ENCODE measurements at regions not wholly inside any gene's neighbourhood (a gene's known extent, or its start where the extent isn't known, plus 50 kb on each side); places are given as distances from the start of the nearest gene placed in this dataset.
"Not testable (repeated sequence)": the region's sequence is repeated elsewhere in the genome, so short reads cannot be mapped to it uniquely, and the experiment has no call there.

- TF ChIP-seq POLR2AphosphoS5 (IDR thresholded peaks at IDR 0.05; ENCODE audit: borderline replicate concordance, low read depth, low read length) (no peak), EZH2 (IDR thresholded peaks at IDR 0.05) (no peak), FOXP2 (optimal IDR thresholded peaks at IDR 0.05; ENCODE audit: control extremely low read depth, extremely low read length, insufficient read depth) (no peak)
- no peaks in the 10 kb centered on the region for H3K36me3 ChIP-seq (ENCODE audit: insufficient read depth, low read length)
- no peak for DNase-seq (ENCODE audit: low read depth, low spot score)
- no peaks in the 10 kb centered on the region for H3K9me3 ChIP-seq (ENCODE audit: low read depth, low read length)
- H3K27ac ChIP-seq, result no peak overlapping the region
- no peak overlapping the region for H3K9ac ChIP-seq (ENCODE audit: insufficient read length)
- no peak overlapping the region for H3K4me3 ChIP-seq
Observed at GRCh38 chr7:132023466-132023865, 467.0 kb upstream of the PODXL start.

GRCh38 chr7:132022188-132022587, 465.8 kb upstream of the PODXL start:
- DNase-seq (ENCODE audit: low read depth, low spot score), result no peak
- Histone ChIP-seq H3K9ac (ENCODE audit: insufficient read length) (no peak overlapping the region), H3K36me3 (ENCODE audit: insufficient read depth, low read length) (no peaks in the 10 kb centered on the region), H3K9me3 (ENCODE audit: low read depth, low read length) (no peaks in the 10 kb centered on the region), H3K4me3 (no peak overlapping the region), H3K27ac (no peak overlapping the region)
- TF ChIP-seq EZH2 (IDR thresholded peaks at IDR 0.05) (no peak), POLR2AphosphoS5 (IDR thresholded peaks at IDR 0.05; ENCODE audit: borderline replicate concordance, low read depth, low read length) (no peak), FOXP2 (optimal IDR thresholded peaks at IDR 0.05; ENCODE audit: control extremely low read depth, extremely low read length, insufficient read depth) (no peak)

- Histone ChIP-seq H3K9ac (ENCODE audit: insufficient read length) (no peak overlapping the region), H3K9me3 (ENCODE audit: low read depth, low read length) (no peaks in the 10 kb centered on the region), H3K27ac (no peak overlapping the region), H3K36me3 (ENCODE audit: insufficient read depth, low read length) (no peaks in the 10 kb centered on the region), H3K4me3 (no peak overlapping the region)
- TF ChIP-seq FOXP2 (optimal IDR thresholded peaks at IDR 0.05; ENCODE audit: control extremely low read depth, extremely low read length, insufficient read depth), result no peak
- TF ChIP-seq POLR2AphosphoS5 (IDR thresholded peaks at IDR 0.05; ENCODE audit: borderline replicate concordance, low read depth, low read length), result no peak
- no peak for TF ChIP-seq EZH2 (IDR thresholded peaks at IDR 0.05)
- no peak for DNase-seq (ENCODE audit: low read depth, low spot score)
Observed at GRCh38 chr7:132019703-132020102, 463.3 kb upstream of the PODXL start.

GRCh38 chr7:132009778-132010177, 453.4 kb upstream of the PODXL start:
- Histone ChIP-seq H3K9me3 (ENCODE audit: low read depth, low read length) (no peaks in the 10 kb centered on the region), H3K27ac (no peak overlapping the region), H3K36me3 (ENCODE audit: insufficient read depth, low read length) (no peaks in the 10 kb centered on the region), H3K9ac (ENCODE audit: insufficient read length) (no peak overlapping the region), H3K4me3 (no peak overlapping the region)
- DNase-seq (ENCODE audit: low read depth, low spot score), result no peak
- TF ChIP-seq EZH2 (IDR thresholded peaks at IDR 0.05) (no peak), POLR2AphosphoS5 (IDR thresholded peaks at IDR 0.05; ENCODE audit: borderline replicate concordance, low read depth, low read length) (no peak), FOXP2 (optimal IDR thresholded peaks at IDR 0.05; ENCODE audit: control extremely low read depth, extremely low read length, insufficient read depth) (no peak)

GRCh38 chr7:132004529-132004928, 448.1 kb upstream of the PODXL start:
- no peak for DNase-seq (ENCODE audit: low read depth, low spot score)
- Histone ChIP-seq H3K9ac (ENCODE audit: insufficient read length) (no peak overlapping the region), H3K9me3 (ENCODE audit: low read depth, low read length) (no peaks in the 10 kb centered on the region), H3K4me3 (no peak overlapping the region), H3K27ac (no peak overlapping the region), H3K36me3 (ENCODE audit: insufficient read depth, low read length) (no peaks in the 10 kb centered on the region)
- no peak for TF ChIP-seq POLR2AphosphoS5 (IDR thresholded peaks at IDR 0.05; ENCODE audit: borderline replicate concordance, low read depth, low read length)
- no peak for TF ChIP-seq FOXP2 (optimal IDR thresholded peaks at IDR 0.05; ENCODE audit: control extremely low read depth, extremely low read length, insufficient read depth)
- TF ChIP-seq EZH2 (IDR thresholded peaks at IDR 0.05), result no peak

GRCh38 chr7:132002343-132002968, 446.0 kb upstream of the PODXL start:
- Histone ChIP-seq H3K9me3 (ENCODE audit: low read depth, low read length) (no peaks in the 10 kb centered on the region), H3K4me3 (no peak overlapping the region), H3K9ac (ENCODE audit: insufficient read length) (no peak overlapping the region), H3K36me3 (ENCODE audit: insufficient read depth, low read length) (no peaks in the 10 kb centered on the region), H3K27ac (no peak overlapping the region)
- DNase-seq (ENCODE audit: low read depth, low spot score), result no peak
- TF ChIP-seq FOXP2 (optimal IDR thresholded peaks at IDR 0.05; ENCODE audit: control extremely low read depth, extremely low read length, insufficient read depth) (no peak), POLR2AphosphoS5 (IDR thresholded peaks at IDR 0.05; ENCODE audit: borderline replicate concordance, low read depth, low read length) (no peak), EZH2 (IDR thresholded peaks at IDR 0.05) (no peak)

- Histone ChIP-seq H3K27ac (no peak overlapping the region), H3K9me3 (ENCODE audit: low read depth, low read length) (no peaks in the 10 kb centered on the region), H3K36me3 (ENCODE audit: insufficient read depth, low read length) (no peaks in the 10 kb centered on the region), H3K4me3 (no peak overlapping the region), H3K9ac (ENCODE audit: insufficient read length) (no peak overlapping the region)
- TF ChIP-seq EZH2 (IDR thresholded peaks at IDR 0.05) (no peak), FOXP2 (optimal IDR thresholded peaks at IDR 0.05; ENCODE audit: control extremely low read depth, extremely low read length, insufficient read depth) (no peak), POLR2AphosphoS5 (IDR thresholded peaks at IDR 0.05; ENCODE audit: borderline replicate concordance, low read depth, low read length) (no peak)
- no peak for DNase-seq (ENCODE audit: low read depth, low spot score)
Observed at GRCh38 chr7:132001146-132001545, 444.7 kb upstream of the PODXL start.

- DNase-seq (ENCODE audit: low read depth, low spot score), result no peak
- Histone ChIP-seq H3K9me3 (ENCODE audit: low read depth, low read length) (no peaks in the 10 kb centered on the region), H3K36me3 (ENCODE audit: insufficient read depth, low read length) (no peaks in the 10 kb centered on the region), H3K9ac (ENCODE audit: insufficient read length) (no peak overlapping the region), H3K4me3 (no peak overlapping the region), H3K27ac (no peak overlapping the region)
- no peak for TF ChIP-seq FOXP2 (optimal IDR thresholded peaks at IDR 0.05; ENCODE audit: control extremely low read depth, extremely low read length, insufficient read depth)
- TF ChIP-seq POLR2AphosphoS5 (IDR thresholded peaks at IDR 0.05; ENCODE audit: borderline replicate concordance, low read depth, low read length), result no peak
- no peak for TF ChIP-seq EZH2 (IDR thresholded peaks at IDR 0.05)
Observed at GRCh38 chr7:131999193-131999592, 442.8 kb upstream of the PODXL start.

GRCh38 chr7:131995324-131995723, 438.9 kb upstream of the PODXL start:
- H3K9ac ChIP-seq (ENCODE audit: insufficient read length), result no peak overlapping the region
- TF ChIP-seq FOXP2 (optimal IDR thresholded peaks at IDR 0.05; ENCODE audit: control extremely low read depth, extremely low read length, insufficient read depth) (no peak), EZH2 (IDR thresholded peaks at IDR 0.05) (no peak), POLR2AphosphoS5 (IDR thresholded peaks at IDR 0.05; ENCODE audit: borderline replicate concordance, low read depth, low read length) (no peak)
- DNase-seq (ENCODE audit: low read depth, low spot score), result no peak
- no peak overlapping the region for H3K27ac ChIP-seq
- no peaks in the 10 kb centered on the region for H3K9me3 ChIP-seq (ENCODE audit: low read depth, low read length)
- no peaks in the 10 kb centered on the region for H3K36me3 ChIP-seq (ENCODE audit: insufficient read depth, low read length)
- H3K4me3 ChIP-seq, result no peak overlapping the region

- not testable (repeated sequence) for H3K4me3 ChIP-seq; H3K27ac ChIP-seq; DNase-seq (ENCODE audit: low read depth, low spot score); H3K9me3 ChIP-seq (ENCODE audit: low read depth, low read length); H3K9ac ChIP-seq (ENCODE audit: insufficient read length); H3K36me3 ChIP-seq (ENCODE audit: insufficient read depth, low read length)
Observed at GRCh38 chr7:131981069-131981468, 424.6 kb upstream of the PODXL start.

- not testable (repeated sequence) for H3K4me3 ChIP-seq; H3K27ac ChIP-seq; DNase-seq (ENCODE audit: low read depth, low spot score); H3K9me3 ChIP-seq (ENCODE audit: low read depth, low read length); H3K9ac ChIP-seq (ENCODE audit: insufficient read length); H3K36me3 ChIP-seq (ENCODE audit: insufficient read depth, low read length)
Observed at GRCh38 chr7:131978118-131978517, 421.7 kb upstream of the PODXL start.
